Neural crest cell (in vitro differentiated cells): ENCODE measurements at regions not wholly inside any gene's neighbourhood (a gene's known extent, or its start where the extent isn't known, plus 50 kb on each side); places are given as distances from the start of the nearest gene placed in this dataset.

ENCODE experiments used
- DNase-seq: peaks from one replicate; pipeline ENCODE4 v3.0.0; 2021; ENCODE audit warnings: low read depth, mixed read lengths, low spot score
- H3K27ac Mint-ChIP-seq: one replicate; pipeline ENCODE4 v1.8.0; 2021; ENCODE audit warnings: mild to moderate bottlenecking, mixed read lengths; ENCODE audit not compliant: unreplicated experiment
- H3K27me3 Mint-ChIP-seq: 2 replicates; pipeline ENCODE4 v1.8.0; 2021; ENCODE audit warnings: low read depth, mild to moderate bottlenecking, mixed read lengths
- H3K36me3 Mint-ChIP-seq: 2 replicates; pipeline ENCODE4 v1.8.0; 2021; ENCODE audit warnings: low read depth, mild to moderate bottlenecking, mixed read lengths
- H3K4me1 Mint-ChIP-seq: 2 replicates; pipeline ENCODE4 v1.8.0; 2021; ENCODE audit warnings: mixed read lengths
- H3K4me3 Mint-ChIP-seq: one replicate; pipeline ENCODE4 v1.8.0; 2021; ENCODE audit warnings: mild to moderate bottlenecking, mixed read lengths
- H3K9me3 Mint-ChIP-seq: 2 replicates; pipeline ENCODE4 v1.8.0; 2021; ENCODE audit warnings: mixed read lengths
- TF ChIP-seq, protein P1 (sequence below): fragments of 200-600 bp; sonication (generic); conservative IDR thresholded peaks from 2 replicates; pipeline ENCODE4 v1.5.0; 2021; ENCODE audit warnings: antibody characterized with exemption, mild to moderate bottlenecking

DNA sequence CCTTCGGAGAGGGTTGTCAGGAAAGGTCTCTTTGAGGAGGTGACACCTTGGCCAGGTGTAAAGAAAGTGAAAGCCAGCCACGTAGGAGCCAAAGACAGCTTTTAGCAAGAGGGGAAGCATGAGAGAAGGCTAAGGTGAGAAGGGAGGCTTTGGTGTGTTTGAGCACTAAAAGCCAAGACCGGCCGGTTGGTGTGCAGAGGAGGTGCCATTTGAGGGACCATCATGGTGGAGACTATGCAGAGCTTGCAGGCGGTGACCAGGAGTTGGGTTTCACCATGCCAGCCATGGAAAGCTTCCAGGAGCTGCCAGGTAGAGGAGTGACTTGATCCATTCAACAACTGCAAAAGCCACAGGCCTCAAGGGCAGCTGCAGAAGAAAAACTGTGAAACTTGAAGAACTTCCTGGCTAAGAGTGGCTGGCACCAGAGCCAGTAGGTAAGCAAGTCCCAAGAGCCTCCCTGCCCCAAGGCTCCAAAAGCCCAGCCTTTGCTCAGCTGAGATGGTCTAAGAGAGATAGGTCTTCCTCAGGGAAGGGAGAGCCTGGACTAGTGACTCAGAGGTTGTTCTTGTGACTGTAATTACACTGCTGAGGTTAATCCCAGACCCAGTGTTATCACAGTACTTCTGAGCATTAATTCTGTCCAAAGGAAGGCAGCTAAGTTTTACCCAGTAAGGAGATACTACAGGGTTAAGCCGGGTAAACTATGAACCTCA lies 319.0 kb downstream of the BCL11A start:
- Mint-ChIP-seq H3K9me3 (peaks cover 14% of the 10 kb centered on the region), H3K27ac (no peak overlapping the region), H3K36me3 (peaks cover 5% of the 10 kb centered on the region), H3K4me3 (no peak overlapping the region), H3K27me3 (no peaks in the 10 kb centered on the region), H3K4me1 (no peaks in the 10 kb centered on the region)
- TF ChIP-seq, protein P1, sequence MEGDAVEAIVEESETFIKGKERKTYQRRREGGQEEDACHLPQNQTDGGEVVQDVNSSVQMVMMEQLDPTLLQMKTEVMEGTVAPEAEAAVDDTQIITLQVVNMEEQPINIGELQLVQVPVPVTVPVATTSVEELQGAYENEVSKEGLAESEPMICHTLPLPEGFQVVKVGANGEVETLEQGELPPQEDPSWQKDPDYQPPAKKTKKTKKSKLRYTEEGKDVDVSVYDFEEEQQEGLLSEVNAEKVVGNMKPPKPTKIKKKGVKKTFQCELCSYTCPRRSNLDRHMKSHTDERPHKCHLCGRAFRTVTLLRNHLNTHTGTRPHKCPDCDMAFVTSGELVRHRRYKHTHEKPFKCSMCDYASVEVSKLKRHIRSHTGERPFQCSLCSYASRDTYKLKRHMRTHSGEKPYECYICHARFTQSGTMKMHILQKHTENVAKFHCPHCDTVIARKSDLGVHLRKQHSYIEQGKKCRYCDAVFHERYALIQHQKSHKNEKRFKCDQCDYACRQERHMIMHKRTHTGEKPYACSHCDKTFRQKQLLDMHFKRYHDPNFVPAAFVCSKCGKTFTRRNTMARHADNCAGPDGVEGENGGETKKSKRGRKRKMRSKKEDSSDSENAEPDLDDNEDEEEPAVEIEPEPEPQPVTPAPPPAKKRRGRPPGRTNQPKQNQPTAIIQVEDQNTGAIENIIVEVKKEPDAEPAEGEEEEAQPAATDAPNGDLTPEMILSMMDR: no peak
- DNase-seq: no peak

DNA sequence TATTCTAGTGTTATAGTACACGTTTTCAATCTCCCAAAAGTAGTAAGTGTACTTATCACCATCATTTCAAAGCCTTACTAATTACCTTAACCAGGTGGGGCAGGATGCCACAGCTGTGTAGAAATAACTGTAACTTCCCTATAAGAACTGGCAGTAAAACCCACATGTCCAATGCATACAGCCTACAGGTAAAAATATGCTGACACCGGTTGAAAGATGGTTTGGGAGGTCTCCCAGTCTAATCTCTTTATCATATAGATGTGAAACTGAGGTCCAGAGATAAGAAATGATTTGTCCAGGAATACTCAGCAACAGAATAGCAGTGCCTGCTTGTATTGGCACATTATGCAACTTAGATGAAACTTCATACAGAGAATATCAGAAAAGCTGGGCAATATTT lies 322.9 kb downstream of the BCL11A start:
- H3K4me3 Mint-ChIP-seq: no peak overlapping the region
- H3K27me3 Mint-ChIP-seq: no peaks in the 10 kb centered on the region
- peaks cover 10% of the 10 kb centered on the region for H3K36me3 Mint-ChIP-seq
- TF ChIP-seq, protein P1: no peak
- DNase-seq: no peak
- peaks cover 19% of the 10 kb centered on the region for H3K9me3 Mint-ChIP-seq
- no peak overlapping the region for H3K27ac Mint-ChIP-seq
- H3K4me1 Mint-ChIP-seq: no peaks in the 10 kb centered on the region

DNA sequence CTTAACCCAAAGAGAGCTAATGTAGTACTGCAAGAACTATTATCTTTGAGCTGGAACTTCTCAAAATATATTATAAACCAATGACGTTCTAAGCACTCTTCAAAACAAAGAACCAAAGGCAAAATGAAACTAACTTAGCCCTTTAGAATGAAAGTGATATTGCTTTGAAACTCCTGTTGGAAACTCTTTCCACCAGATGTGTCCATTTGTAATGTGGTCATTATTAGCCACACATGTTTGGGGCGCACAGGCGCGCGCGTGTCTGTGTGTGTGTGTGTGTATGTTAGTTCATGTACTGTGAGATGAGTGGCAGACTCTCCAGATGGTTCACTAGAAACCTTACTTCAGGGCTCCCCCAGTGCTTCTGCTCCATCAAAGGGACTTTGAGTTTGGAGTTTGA lies 323.4 kb downstream of the BCL11A start:
- no peak for DNase-seq
- Mint-ChIP-seq H3K36me3 (peaks cover 10% of the 10 kb centered on the region), H3K4me3 (no peak overlapping the region), H3K27me3 (no peaks in the 10 kb centered on the region), H3K4me1 (no peaks in the 10 kb centered on the region), H3K27ac (no peak overlapping the region), H3K9me3 (peaks cover 19% of the 10 kb centered on the region)
- TF ChIP-seq, protein P1: no peak

DNA sequence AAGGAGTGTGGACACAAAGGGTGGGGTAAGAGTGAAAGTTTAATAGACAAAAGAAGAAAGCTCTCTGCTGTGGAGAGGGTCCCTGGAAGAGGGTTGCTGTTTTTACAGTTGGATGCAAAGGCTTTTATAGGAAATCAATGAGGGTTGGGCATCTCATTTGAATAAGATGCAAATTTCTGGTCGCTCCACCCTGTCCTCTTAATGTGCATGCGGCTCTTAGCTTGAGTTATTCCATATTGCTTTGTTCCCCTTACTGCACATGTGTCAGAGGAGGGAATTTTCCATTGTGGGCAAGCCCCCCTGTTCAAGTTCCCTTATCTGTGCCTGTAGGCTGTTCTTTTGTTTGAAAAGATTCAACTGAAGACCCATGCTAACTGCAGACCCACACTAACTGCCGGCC lies 326.5 kb downstream of the BCL11A start:
- no peak for DNase-seq
- Mint-ChIP-seq H3K27me3 (no peaks in the 10 kb centered on the region), H3K4me1 (no peaks in the 10 kb centered on the region), H3K4me3 (no peak overlapping the region), H3K36me3 (peaks cover 8% of the 10 kb centered on the region), H3K27ac (no peak overlapping the region), H3K9me3 (peaks cover 13% of the 10 kb centered on the region)
- TF ChIP-seq, protein P1: no peak

DNA sequence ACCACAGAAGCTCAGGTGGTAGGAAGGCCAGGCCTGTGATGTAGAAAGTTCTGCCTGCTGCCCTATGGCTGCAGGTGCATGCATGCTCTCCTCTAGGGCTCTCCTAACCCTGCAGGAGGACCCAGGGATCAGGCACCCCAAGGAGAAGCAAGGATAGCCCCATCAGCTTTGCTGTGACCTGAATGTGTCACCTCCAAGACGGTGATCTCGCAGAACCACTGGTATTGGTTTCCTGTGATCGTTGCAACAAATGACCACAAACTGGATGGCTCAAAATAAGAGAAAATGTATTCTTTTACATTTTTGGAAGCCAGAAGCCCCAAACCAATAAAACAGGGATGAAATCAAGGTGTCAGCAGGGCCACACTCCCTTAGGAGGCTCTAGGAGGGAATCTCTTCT lies 327.3 kb downstream of the BCL11A start:
- no peak overlapping the region for H3K27ac Mint-ChIP-seq
- peaks cover 5% of the 10 kb centered on the region for H3K36me3 Mint-ChIP-seq
- H3K9me3 Mint-ChIP-seq: peaks cover 10% of the 10 kb centered on the region
- TF ChIP-seq, protein P1: no peak
- no peak overlapping the region for H3K4me3 Mint-ChIP-seq
- DNase-seq: no peak
- no peaks in the 10 kb centered on the region for H3K27me3 Mint-ChIP-seq
- no peaks in the 10 kb centered on the region for H3K4me1 Mint-ChIP-seq
